HepG2 (cell line): ENCODE measurements at regions not wholly inside any gene's neighbourhood (a gene's known extent, or its start where the extent isn't known, plus 50 kb on each side); places are given as distances from the start of the nearest gene placed in this dataset.

Source experiments
- AGO2 ChIP-seq: fragments of 200-400 bp; formaldehyde crosslinking; optimal IDR thresholded peaks from 2 replicates; pipeline ENCODE3; 2017; ENCODE audit warnings: mild to moderate bottlenecking, low read depth, low read length, moderate library complexity
- ATF1 ChIP-seq: IDR thresholded peaks from 2 replicates; pipeline ENCODE4 v1.6.1; 2016; ENCODE audit warnings: mild to moderate bottlenecking, control low read depth
- CAMTA2 ChIP-seq: sonication (generic); formaldehyde crosslinking; IDR thresholded peaks from 2 replicates; pipeline ENCODE4 v1.4.0; 2020; ENCODE audit warnings: mild to moderate bottlenecking, missing genetic modification reagents, borderline replicate concordance
- ELF4 ChIP-seq: sonication (generic); formaldehyde crosslinking; IDR thresholded peaks from 2 replicates; pipeline ENCODE4 v1.5.0; 2020; ENCODE audit warnings: missing genetic modification reagents, mild to moderate bottlenecking, moderate library complexity, borderline replicate concordance
- EZH2 ChIP-seq: conservative IDR thresholded peaks from 2 replicates; pipeline ENCODE4 v1.6.1; 2012; ENCODE audit warnings: mild to moderate bottlenecking, low read depth, low read length, moderate library complexity
- FLYWCH1 ChIP-seq: sonication (generic); formaldehyde crosslinking; IDR thresholded peaks from 2 replicates; pipeline ENCODE4 v1.8.1; 2023; ENCODE audit warnings: mild to moderate bottlenecking, missing genetic modification reagents
- FOXP1 ChIP-seq, 2 experiments: fragments of 450-650 bp in 1 of 2; IDR thresholded peaks; 2 replicates each; pipeline ENCODE4 v1.6.1; 2017 to 2018; ENCODE audit warnings: antibody characterized with exemption in 1 of 2
- GATAD2A ChIP-seq: IDR thresholded peaks from 2 replicates; pipeline ENCODE4 v1.6.1; 2016
- GTF3A ChIP-seq: sonication (generic); formaldehyde crosslinking; conservative IDR thresholded peaks from 2 replicates; pipeline ENCODE4 v1.4.0; 2020; ENCODE audit warnings: mild to moderate bottlenecking, missing genetic modification reagents
- KDM5B ChIP-seq: sonication (generic); formaldehyde crosslinking; IDR thresholded peaks from 2 replicates; pipeline ENCODE4 v1.4.0; 2020; ENCODE audit warnings: missing genetic modification reagents, mild to moderate bottlenecking, borderline replicate concordance
- NCOR1 ChIP-seq: fragments of 200-600 bp; sonication (generic); IDR thresholded peaks from 2 replicates; pipeline ENCODE4 v1.7.0; 2017; ENCODE audit warnings: antibody characterized with exemption, low read length, borderline replicate concordance
- NKX3-1 ChIP-seq: sonication (generic); formaldehyde crosslinking; IDR thresholded peaks from 2 replicates; pipeline ENCODE4 v1.5.0; 2020; ENCODE audit warnings: missing genetic modification reagents
- RORA ChIP-seq: sonication (generic); formaldehyde crosslinking; IDR thresholded peaks from 2 replicates; pipeline ENCODE4 v1.5.0; 2020; ENCODE audit warnings: mild to moderate bottlenecking, missing genetic modification reagents, moderate library complexity
- SPEN ChIP-seq: sonication (generic); formaldehyde crosslinking; IDR thresholded peaks from 2 replicates; pipeline ENCODE4 v1.5.1; 2020; ENCODE audit warnings: low read depth, mild to moderate bottlenecking, missing genetic modification reagents
- THAP11 ChIP-seq: IDR thresholded peaks from 2 replicates; pipeline ENCODE4 v1.6.1; 2016; ENCODE audit warnings: missing biosample characterization, missing genetic modification reagents
- ZMYM4 ChIP-seq: sonication (generic); formaldehyde crosslinking; IDR thresholded peaks from 2 replicates; pipeline ENCODE4 v1.8.1; 2023; ENCODE audit warnings: mild to moderate bottlenecking, missing genetic modification reagents
- ZNF136 ChIP-seq: sonication (generic); formaldehyde crosslinking; IDR thresholded peaks from 2 replicates; pipeline ENCODE4 v1.8.1; 2022; ENCODE audit warnings: low read depth, mild to moderate bottlenecking, moderate library complexity, missing genetic modification reagents
- ZNF234 ChIP-seq: sonication (generic); formaldehyde crosslinking; conservative IDR thresholded peaks from 2 replicates; pipeline ENCODE4 v1.5.1; 2020; ENCODE audit warnings: mild to moderate bottlenecking, missing genetic modification reagents
- ZNF274 ChIP-seq: sonication (generic); formaldehyde crosslinking; IDR thresholded peaks from 2 replicates; pipeline ENCODE4 v1.5.1; 2020; ENCODE audit warnings: mild to moderate bottlenecking, missing genetic modification reagents
- ZNF605 ChIP-seq: sonication (generic); formaldehyde crosslinking; IDR thresholded peaks from 2 replicates; pipeline ENCODE4 v1.8.0; 2022; ENCODE audit warnings: mild to moderate bottlenecking, missing genetic modification reagents
- ZNF792 ChIP-seq: IDR thresholded peaks from 2 replicates; pipeline ENCODE4 v1.6.1; 2016
- TF ChIP-seq, protein P1 (sequence below): sonication (generic); formaldehyde crosslinking; IDR thresholded peaks from 2 replicates; pipeline ENCODE4 v1.4.0; 2020; ENCODE audit warnings: missing genetic modification reagents
- TF ChIP-seq, protein P2 (sequence below): sonication (generic); formaldehyde crosslinking; IDR thresholded peaks from 2 replicates; pipeline ENCODE4 v1.5.0; 2020; ENCODE audit warnings: mild to moderate bottlenecking, missing genetic modification reagents
- TF ChIP-seq, protein P3 (sequence below): IDR thresholded peaks from 2 replicates; pipeline ENCODE4 v1.6.1; 2016
- TF ChIP-seq, protein P4 (sequence below): sonication (generic); formaldehyde crosslinking; IDR thresholded peaks from 2 replicates; pipeline ENCODE4 v1.4.0; 2020; ENCODE audit warnings: missing genetic modification reagents

DNA sequence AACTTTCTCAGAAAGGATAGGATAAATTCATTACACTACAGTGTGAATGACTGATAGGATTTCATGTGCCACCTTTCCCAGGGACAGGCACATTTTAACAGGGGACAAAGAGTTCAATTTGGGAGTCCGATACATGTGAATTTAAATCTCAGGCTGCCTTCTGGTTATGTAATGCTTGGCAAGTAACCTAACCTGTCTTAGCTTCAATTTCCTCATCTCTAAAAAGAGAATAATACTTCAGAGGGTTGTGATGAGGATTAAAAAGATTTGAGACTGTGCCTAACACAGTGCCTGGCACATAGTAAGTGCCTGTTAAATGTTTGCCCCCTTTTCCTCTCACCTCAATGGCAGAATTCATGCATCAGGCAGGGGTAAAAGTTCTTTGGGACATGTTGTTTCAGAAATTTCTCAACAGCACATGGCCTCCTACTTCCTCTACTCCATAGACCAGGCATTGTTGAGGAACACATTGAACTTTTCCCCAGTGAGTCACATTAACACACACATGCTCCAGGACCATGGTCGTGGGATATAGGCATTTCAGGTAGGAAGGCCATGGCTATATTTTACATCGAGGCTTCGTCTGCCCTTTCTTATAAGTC, 94.6 kb upstream of the EGFLAM start (continued):
- TF ChIP-seq FOXP1 (IDR thresholded peaks at IDR 0.05) (no peak), FOXP1 (CRISPR knock-in tag; IDR thresholded peaks at IDR 0.05) (peak; percentile 72; the same call in 1 of the 2 replicates), NCOR1 (no peak; the same call in 1 of the 2 replicates), KDM5B (no peak), EZH2 (no peak), ZNF792 (peak; percentile 70; the same call in 1 of the 2 replicates), THAP11 (peak; percentile 61; the same call in 1 of the 2 replicates), CAMTA2 (no peak), ATF1 (CRISPR knock-in tag) (peak; percentile 57; the same call in 1 of the 2 replicates), GTF3A (CRISPR knock-in tag) (no peak), RORA (CRISPR knock-in tag) (no peak), GATAD2A (CRISPR knock-in tag) (peak; percentile 89), AGO2 (no peak), SPEN (CRISPR knock-in tag) (0 out of 2 replicates have a peak, but pooled peaks have one; percentile 38), ELF4 (CRISPR knock-in tag) (no peak), FLYWCH1 (CRISPR knock-in tag) (no peak), ZNF605 (CRISPR knock-in tag) (no peak), ZMYM4 (CRISPR knock-in tag) (peak; percentile 54; the same call in 1 of the 2 replicates), NKX3-1 (no peak), ZNF234 (CRISPR knock-in tag) (no peak), ZNF274 (CRISPR knock-in tag) (no peak), ZNF136 (CRISPR knock-in tag) (no peak)
- TF ChIP-seq, protein P1, sequence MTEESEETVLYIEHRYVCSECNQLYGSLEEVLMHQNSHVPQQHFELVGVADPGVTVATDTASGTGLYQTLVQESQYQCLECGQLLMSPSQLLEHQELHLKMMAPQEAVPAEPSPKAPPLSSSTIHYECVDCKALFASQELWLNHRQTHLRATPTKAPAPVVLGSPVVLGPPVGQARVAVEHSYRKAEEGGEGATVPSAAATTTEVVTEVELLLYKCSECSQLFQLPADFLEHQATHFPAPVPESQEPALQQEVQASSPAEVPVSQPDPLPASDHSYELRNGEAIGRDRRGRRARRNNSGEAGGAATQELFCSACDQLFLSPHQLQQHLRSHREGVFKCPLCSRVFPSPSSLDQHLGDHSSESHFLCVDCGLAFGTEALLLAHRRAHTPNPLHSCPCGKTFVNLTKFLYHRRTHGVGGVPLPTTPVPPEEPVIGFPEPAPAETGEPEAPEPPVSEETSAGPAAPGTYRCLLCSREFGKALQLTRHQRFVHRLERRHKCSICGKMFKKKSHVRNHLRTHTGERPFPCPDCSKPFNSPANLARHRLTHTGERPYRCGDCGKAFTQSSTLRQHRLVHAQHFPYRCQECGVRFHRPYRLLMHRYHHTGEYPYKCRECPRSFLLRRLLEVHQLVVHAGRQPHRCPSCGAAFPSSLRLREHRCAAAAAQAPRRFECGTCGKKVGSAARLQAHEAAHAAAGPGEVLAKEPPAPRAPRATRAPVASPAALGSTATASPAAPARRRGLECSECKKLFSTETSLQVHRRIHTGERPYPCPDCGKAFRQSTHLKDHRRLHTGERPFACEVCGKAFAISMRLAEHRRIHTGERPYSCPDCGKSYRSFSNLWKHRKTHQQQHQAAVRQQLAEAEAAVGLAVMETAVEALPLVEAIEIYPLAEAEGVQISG (CRISPR knock-in tag) = peak; percentile 19; the same call in 1 of the 2 replicates
- TF ChIP-seq, protein P2, sequence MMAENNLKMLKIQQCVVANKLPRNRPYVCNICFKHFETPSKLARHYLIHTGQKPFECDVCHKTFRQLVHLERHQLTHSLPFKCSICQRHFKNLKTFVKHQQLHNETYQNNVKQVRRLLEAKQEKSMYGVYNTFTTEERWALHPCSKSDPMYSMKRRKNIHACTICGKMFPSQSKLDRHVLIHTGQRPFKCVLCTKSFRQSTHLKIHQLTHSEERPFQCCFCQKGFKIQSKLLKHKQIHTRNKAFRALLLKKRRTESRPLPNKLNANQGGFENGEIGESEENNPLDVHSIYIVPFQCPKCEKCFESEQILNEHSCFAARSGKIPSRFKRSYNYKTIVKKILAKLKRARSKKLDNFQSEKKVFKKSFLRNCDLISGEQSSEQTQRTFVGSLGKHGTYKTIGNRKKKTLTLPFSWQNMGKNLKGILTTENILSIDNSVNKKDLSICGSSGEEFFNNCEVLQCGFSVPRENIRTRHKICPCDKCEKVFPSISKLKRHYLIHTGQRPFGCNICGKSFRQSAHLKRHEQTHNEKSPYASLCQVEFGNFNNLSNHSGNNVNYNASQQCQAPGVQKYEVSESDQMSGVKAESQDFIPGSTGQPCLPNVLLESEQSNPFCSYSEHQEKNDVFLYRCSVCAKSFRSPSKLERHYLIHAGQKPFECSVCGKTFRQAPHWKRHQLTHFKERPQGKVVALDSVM (CRISPR knock-in tag) = no peak
- TF ChIP-seq, protein P3, sequence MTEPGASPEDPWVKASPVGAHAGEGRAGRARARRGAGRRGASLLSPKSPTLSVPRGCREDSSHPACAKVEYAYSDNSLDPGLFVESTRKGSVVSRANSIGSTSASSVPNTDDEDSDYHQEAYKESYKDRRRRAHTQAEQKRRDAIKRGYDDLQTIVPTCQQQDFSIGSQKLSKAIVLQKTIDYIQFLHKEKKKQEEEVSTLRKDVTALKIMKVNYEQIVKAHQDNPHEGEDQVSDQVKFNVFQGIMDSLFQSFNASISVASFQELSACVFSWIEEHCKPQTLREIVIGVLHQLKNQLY (CRISPR knock-in tag) = peak; percentile 93
- TF ChIP-seq, protein P4, sequence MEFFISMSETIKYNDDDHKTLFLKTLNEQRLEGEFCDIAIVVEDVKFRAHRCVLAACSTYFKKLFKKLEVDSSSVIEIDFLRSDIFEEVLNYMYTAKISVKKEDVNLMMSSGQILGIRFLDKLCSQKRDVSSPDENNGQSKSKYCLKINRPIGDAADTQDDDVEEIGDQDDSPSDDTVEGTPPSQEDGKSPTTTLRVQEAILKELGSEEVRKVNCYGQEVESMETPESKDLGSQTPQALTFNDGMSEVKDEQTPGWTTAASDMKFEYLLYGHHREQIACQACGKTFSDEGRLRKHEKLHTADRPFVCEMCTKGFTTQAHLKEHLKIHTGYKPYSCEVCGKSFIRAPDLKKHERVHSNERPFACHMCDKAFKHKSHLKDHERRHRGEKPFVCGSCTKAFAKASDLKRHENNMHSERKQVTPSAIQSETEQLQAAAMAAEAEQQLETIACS (CRISPR knock-in tag) = no peak
